COLO668 (cell line): ENCODE measurements at regions not wholly inside any gene's neighbourhood (a gene's known extent, or its start where the extent isn't known, plus 50 kb on each side); places are given as distances from the start of the nearest gene placed in this dataset.
A peak's percentile ranks its signal among the peaks of the same experiment; 100 is the strongest.

Source experiments
- DNase-seq: peaks from one replicate; lab custom pipeline; 2025; ENCODE audit not compliant: unreplicated experiment; lab: John Stamatoyannopoulos, UW

- no peak for DNase-seq
These were observed 269.3 kb upstream of the NCKAP5 start for GRCh38 chr2:133837441-133838094.

DNA sequence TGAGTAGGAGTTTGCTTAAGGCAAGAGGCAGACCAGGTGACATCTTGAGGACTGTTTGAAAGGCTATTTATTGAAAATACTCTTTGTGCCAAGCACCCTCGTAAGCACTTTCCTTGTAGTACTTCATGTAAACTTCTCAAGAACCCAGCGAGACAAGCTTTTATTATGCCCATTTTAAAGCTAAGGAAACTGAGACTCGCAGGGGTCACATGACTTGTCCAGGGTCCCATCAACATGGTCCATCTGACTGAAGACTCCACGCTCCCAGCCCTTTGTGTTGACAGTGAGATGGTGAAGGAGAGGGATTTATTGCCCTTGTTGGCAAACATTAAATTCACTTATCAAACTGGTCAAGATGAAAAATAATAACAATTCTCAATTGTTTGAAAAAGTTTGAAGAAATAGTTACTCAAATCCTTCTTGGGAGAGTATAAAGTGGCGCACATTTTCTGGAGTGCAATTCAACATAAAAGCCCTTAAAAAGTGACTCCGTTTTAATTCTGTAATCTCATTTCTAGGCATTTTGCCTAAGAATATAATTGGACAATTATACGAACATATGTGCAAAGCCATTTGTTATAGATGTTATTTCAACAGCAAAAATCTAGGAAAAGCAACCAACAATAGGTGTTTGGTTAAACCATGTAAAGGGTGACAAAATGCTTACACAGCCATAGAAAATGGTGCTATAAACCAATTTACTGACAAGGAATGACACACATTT is 270.5 kb upstream of the NCKAP5 start:
- no peak for DNase-seq

GRCh38 chr2:133839677-133840076 is 271.4 kb upstream of the NCKAP5 start:
- DNase-seq, result no peak

DNA sequence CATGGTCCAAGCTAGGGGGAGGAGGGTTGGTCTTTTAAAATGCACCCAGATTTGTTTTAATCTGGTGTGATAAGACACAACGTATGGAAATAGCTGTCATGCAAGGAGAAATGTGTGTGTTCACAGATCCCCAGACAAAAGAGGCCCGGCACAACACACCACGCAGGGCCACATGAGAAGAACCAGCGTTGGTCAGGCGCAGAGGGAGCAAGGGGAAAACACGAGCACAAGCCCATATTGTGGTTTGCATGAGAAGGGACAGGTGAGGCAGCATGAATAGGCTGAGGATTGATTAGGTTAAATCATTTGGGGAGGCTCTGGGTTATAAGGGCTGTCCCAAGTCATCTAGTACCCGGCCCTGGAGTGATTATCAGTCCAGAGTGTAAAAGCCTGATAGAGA is 272.5 kb upstream of the NCKAP5 start:
- DNase-seq, result no peak

- no peak for DNase-seq
These were observed 273.6 kb upstream of the NCKAP5 start for GRCh38 chr2:133841900-133842299.

- DNase-seq, result no peak
These were observed 274.2 kb upstream of the NCKAP5 start for GRCh38 chr2:133842446-133842845.

DNA sequence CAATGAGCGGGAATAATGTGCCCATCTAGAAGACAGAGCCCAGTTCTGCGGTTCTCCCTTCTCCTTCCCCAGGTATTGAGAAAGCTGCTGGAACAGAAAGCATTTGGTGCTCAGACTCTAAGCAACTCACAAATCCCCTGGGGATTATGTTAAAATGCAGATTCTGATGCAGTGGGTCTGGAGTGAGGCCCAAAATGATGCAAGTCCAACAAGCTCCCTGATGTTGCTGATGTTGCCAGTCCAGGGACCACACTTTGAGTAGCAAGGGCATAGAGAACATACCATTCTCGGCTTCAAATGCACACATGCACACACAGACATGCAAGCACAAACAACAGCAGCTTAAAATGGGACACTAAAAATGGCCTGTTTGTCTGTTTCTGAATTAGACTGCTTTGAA is 274.8 kb upstream of the NCKAP5 start:
- no peak for DNase-seq

GRCh38 chr2:133843551-133843950 is 275.3 kb upstream of the NCKAP5 start:
- DNase-seq, result no peak

- DNase-seq, result peak; percentile 65
These were observed 276.1 kb upstream of the NCKAP5 start for GRCh38 chr2:133844214-133844892.

DNA sequence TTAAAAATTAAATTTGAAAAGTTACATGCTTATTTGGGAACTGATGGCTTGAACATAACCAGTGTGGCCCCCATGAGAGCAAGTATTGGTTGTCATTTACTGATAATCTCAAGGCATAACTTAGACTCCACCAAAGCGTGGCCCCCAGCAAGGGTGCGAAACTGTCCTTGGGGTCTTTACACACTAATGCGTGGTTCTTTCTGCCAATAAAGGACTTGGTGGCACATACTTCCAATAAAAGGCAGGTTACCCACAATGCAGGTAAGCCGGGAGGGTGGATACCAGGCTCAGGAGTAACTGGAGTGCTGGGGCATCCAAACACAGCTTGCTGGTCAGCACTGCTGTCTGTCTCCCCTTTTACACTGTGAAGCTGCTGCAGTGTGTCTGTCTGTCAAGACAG is 278.2 kb upstream of the NCKAP5 start:
- no peak for DNase-seq

- no peak for DNase-seq
These were observed 279.3 kb upstream of the NCKAP5 start for GRCh38 chr2:133847591-133847990.

DNA sequence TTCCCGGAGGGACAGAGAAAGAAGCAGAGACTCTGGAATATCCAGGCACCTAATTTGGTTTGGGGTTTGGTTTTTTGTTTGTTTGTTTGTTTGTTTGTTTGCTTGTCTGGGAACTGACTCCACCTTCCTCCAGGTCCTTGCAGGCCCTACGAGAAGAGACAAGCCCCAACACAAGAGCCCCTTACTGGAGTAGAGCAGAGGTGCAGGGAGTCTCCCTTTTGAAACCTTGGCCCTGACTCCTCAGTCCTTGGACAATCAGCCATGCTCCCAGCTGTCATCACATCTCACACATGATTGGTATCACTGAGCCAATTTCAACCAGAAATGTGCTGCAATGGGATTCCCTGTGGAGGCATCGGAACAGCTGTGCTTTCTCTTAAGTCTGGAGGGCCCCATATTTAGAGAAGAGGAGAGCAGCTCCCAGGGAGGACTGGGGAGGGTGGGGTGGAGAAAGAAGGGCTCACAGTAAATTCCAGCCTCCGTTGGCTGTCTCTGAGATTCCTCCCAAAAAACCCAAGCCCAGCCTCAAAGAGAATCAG is 279.9 kb upstream of the NCKAP5 start:
- no peak for DNase-seq

DNA sequence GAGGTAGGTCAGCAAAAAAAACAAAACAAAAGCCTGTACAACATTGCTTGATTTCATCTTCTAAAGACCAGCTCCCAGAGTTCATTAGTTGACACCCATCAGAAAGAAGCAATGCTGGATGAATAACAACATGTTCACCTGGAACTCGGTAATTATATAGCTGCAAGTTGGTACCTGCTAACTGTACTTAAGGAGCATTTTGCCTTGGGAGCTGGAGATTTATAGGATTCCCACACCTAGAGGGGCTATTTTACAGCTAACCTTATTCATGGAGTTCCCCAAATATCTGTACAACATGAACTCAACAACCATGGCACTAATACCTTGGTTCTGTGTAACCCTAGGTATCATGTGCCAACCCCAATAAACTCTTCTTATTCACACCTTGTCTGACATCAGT is 281.1 kb upstream of the NCKAP5 start:
- no peak for DNase-seq

DNA sequence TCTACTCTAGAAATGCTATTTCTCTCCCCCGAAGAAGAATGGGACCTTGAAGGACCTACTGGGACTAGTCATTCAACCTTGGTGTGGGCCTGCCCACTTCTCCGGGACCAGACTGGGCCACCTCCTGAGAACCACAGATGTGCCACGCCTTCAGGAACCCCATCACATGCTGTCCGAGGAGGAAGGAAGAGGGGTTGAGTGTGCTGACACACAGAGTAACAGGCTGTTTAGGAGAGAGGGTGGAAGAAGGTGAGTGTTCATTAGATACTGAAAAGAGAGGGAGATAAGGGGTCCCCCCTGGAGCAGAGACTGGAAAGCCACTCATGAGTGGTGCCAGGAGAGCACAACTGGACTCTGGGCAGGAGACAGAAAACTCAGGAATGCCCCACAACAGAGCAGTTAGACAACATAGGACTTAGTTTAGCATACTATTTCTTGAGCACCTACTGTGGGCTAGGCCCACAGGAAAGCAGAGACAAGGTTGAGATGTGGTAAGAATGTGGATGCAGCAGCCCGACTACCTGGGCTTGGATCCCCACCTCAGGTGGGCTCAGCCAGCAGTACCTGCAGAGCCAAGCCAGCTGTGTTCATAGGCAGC is 286.4 kb upstream of the NCKAP5 start:
- DNase-seq, result no peak

- no peak for DNase-seq
These were observed 287.3 kb upstream of the NCKAP5 start for GRCh38 chr2:133855526-133855925.

- DNase-seq, result no peak
These were observed 288.4 kb upstream of the NCKAP5 start for GRCh38 chr2:133856678-133857077.

- DNase-seq, result no peak
These were observed 291.3 kb upstream of the NCKAP5 start for GRCh38 chr2:133859578-133859977.

- no peak for DNase-seq
These were observed 294.2 kb upstream of the NCKAP5 start for GRCh38 chr2:133862400-133862977.

GRCh38 chr2:133863106-133863800 is 295.0 kb upstream of the NCKAP5 start:
- DNase-seq, result no peak

- no peak for DNase-seq
These were observed 296.9 kb upstream of the NCKAP5 start for GRCh38 chr2:133865141-133865540.

- DNase-seq, result no peak
These were observed 298.9 kb upstream of the NCKAP5 start for GRCh38 chr2:133867166-133867565.
